OCI-LY3 (cell line): ENCODE measurements at regions not wholly inside any gene's neighbourhood (a gene's known extent, or its start where the extent isn't known, plus 50 kb on each side); places are given as distances from the start of the nearest gene placed in this dataset.

Experiments used
- EZH2phosphoT487 ChIP-seq: fragments of 200-600 bp; shearing (Covaris generic); IDR thresholded peaks from 2 replicates; pipeline ENCODE4 v1.6.1; 2018; ENCODE audit warnings: antibody characterized with exemption, mixed run types, low read depth
- TF ChIP-seq, protein P1 (sequence below): fragments of 200-600, 300-600 bp; sonication (generic); IDR thresholded peaks from 2 replicates; pipeline ENCODE4 v1.5.1; 2014; ENCODE audit warnings: antibody characterized with exemption, low read length, low read depth

DNA sequence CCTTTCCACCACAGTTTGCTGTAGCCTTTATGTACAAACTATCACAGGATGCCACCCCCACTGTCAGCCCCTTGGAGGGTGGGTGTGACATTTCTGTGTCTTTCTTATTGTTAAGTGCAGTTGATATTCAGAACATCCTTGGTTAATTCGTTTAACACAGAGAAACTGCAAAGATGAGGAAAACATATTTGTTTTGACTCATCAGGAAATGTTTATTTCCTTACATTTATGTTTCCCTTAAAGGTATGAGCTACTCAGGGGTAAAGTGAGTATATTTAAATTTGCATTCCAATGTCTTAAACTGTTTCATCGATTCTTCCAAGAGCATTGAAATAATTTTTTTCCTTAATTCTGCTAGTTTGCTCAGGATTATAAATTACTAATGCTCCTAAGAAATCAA lies 243.4 kb downstream of the RDH14 start:
- TF ChIP-seq, protein P1, sequence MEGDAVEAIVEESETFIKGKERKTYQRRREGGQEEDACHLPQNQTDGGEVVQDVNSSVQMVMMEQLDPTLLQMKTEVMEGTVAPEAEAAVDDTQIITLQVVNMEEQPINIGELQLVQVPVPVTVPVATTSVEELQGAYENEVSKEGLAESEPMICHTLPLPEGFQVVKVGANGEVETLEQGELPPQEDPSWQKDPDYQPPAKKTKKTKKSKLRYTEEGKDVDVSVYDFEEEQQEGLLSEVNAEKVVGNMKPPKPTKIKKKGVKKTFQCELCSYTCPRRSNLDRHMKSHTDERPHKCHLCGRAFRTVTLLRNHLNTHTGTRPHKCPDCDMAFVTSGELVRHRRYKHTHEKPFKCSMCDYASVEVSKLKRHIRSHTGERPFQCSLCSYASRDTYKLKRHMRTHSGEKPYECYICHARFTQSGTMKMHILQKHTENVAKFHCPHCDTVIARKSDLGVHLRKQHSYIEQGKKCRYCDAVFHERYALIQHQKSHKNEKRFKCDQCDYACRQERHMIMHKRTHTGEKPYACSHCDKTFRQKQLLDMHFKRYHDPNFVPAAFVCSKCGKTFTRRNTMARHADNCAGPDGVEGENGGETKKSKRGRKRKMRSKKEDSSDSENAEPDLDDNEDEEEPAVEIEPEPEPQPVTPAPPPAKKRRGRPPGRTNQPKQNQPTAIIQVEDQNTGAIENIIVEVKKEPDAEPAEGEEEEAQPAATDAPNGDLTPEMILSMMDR: no peak
- no peak for TF ChIP-seq EZH2phosphoT487
